ENCODE measurements at regions not wholly inside any gene's neighbourhood (a gene's known extent, or its start where the extent isn't known, plus 50 kb on each side); places are given as distances from the start of the nearest gene placed in this dataset.
"Not testable (repeated sequence)": the region's sequence is repeated elsewhere in the genome, so short reads cannot be mapped to it uniquely, and the experiment has no call there.

- Histone ChIP-seq H3K27ac (no peak overlapping the region), H3K4me3 (no peak overlapping the region), H3K36me3 (no peaks in the 10 kb centered on the region), H3K9me3 (no peaks in the 10 kb centered on the region), H3K4me1 (no peaks in the 10 kb centered on the region), H3K27me3 (no peaks in the 10 kb centered on the region)
- intact Hi-C loops (cut with DNase I) = no loop called here
- TF ChIP-seq POLR2AphosphoS5 (IDR thresholded peaks at IDR 0.05; ENCODE audit: insufficient read depth in 1 of 2, low read depth in 1 of 2) (no peak), CTCF (IDR thresholded peaks at IDR 0.05) (no peak)
- no peak for DNase-seq (ENCODE audit: extremely low spot score in 2 of 2)
Observed at GRCh38 chr10:53356616-53357349, 584.2 kb upstream of the MBL2 start.

GRCh38 chr10:53342531-53342930, 569.9 kb upstream of the MBL2 start:
- H3K27me3 ChIP-seq; H3K27ac ChIP-seq; H3K9me3 ChIP-seq; DNase-seq (ENCODE audit: extremely low spot score in 2 of 2); intact Hi-C loops (cut with DNase I); H3K36me3 ChIP-seq; H3K4me1 ChIP-seq; H3K4me3 ChIP-seq: not testable (repeated sequence)

GRCh38 chr10:53338199-53338598, 565.6 kb upstream of the MBL2 start:
- H3K27me3 ChIP-seq; H3K36me3 ChIP-seq; DNase-seq (ENCODE audit: extremely low spot score in 2 of 2); H3K4me3 ChIP-seq; H3K27ac ChIP-seq; H3K9me3 ChIP-seq; H3K4me1 ChIP-seq; intact Hi-C loops (cut with DNase I): not testable (repeated sequence)

- H3K27ac ChIP-seq; intact Hi-C loops (cut with DNase I); H3K4me3 ChIP-seq; DNase-seq (ENCODE audit: extremely low spot score in 2 of 2); H3K36me3 ChIP-seq; H3K9me3 ChIP-seq; H3K27me3 ChIP-seq; H3K4me1 ChIP-seq: not testable (repeated sequence)
Observed at GRCh38 chr10:53335803-53336422, 563.3 kb upstream of the MBL2 start.

DNA sequence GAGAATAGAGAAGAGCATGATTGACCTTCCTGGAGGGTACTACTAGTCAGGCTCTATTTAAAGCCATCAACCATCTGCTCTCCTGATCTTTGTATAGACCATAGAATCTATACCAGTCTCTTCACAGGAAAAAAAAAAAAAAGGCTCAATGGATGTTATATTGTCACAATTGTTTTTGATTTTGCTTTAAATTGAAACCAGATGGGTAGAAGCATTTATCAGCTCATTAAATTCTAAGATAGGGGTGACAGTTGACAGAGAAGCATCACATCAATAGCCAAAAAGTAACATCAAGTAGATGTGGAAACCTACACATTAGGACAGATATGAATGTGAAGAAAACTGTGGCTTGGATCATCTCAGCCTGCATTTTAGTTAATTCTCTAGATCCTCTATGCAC, 558.9 kb upstream of the MBL2 start:
- Histone ChIP-seq H3K4me1 (no peaks in the 10 kb centered on the region), H3K27ac (no peak overlapping the region), H3K9me3 (no peaks in the 10 kb centered on the region), H3K4me3 (no peak overlapping the region), H3K36me3 (no peaks in the 10 kb centered on the region), H3K27me3 (no peaks in the 10 kb centered on the region)
- DNase-seq (ENCODE audit: extremely low spot score in 2 of 2) = no peak
- TF ChIP-seq POLR2AphosphoS5 (IDR thresholded peaks at IDR 0.05; ENCODE audit: insufficient read depth in 1 of 2, low read depth in 1 of 2) (no peak), CTCF (IDR thresholded peaks at IDR 0.05) (no peak), POLR2A (IDR thresholded peaks at IDR 0.05) (no peak)
- intact Hi-C loops (cut with DNase I) = no loop called here

DNA sequence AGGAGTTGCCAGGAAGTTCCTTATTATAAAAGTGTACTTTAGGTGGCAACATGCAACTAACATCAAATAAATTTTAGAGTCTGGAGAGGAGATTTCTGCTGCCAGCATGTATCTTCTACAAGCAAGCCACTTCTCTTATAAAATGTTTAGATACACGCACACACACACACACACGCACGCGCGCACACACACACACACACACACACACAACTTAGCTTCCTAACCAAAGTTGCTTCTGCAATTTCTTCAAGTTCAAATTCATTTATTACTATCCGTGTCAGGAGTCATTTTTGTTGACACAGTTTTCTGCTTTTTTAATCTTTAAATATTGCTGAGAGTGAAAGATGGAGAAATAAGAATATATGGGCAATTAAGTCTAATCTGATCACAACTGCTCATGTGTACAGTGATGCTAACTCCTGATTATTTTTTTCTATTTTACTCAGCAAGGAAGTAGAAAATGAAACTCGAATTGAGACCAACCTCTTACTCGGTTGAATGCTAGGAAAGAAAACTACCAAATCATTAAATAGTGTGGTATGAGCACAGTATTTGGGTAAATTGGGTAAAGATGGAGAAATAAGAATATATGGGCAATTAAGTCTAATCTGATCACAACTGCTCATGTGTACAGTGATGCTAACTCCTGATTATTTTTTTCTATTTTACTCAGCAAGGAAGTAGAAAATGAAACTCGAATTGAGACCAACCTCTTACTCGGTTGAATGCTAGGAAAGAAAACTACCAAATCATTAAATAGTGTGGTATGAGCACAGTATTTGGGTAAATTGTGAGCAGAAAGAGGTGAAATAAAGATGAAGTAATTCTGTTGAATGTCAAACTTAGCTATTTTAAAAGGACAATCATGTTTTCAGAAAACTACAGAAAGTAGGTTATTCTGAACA, 554.1 kb upstream of the MBL2 start:
- DNase-seq (ENCODE audit: extremely low spot score in 2 of 2); H3K27me3 ChIP-seq; intact Hi-C loops (cut with DNase I); H3K36me3 ChIP-seq; H3K4me3 ChIP-seq; H3K4me1 ChIP-seq; H3K9me3 ChIP-seq; H3K27ac ChIP-seq: not testable (repeated sequence)

GRCh38 chr10:53325066-53325465, 552.5 kb upstream of the MBL2 start:
- no peak for DNase-seq (ENCODE audit: extremely low spot score in 2 of 2)
- Histone ChIP-seq H3K36me3 (no peaks in the 10 kb centered on the region), H3K27me3 (no peaks in the 10 kb centered on the region), H3K9me3 (no peaks in the 10 kb centered on the region), H3K4me3 (no peak overlapping the region), H3K4me1 (no peaks in the 10 kb centered on the region), H3K27ac (no peak overlapping the region)
- intact Hi-C loops (cut with DNase I) = no loop called here
- TF ChIP-seq POLR2AphosphoS5 (IDR thresholded peaks at IDR 0.05; ENCODE audit: insufficient read depth in 1 of 2, low read depth in 1 of 2) = no peak
- TF ChIP-seq POLR2A (IDR thresholded peaks at IDR 0.05) = no peak
- no peak for TF ChIP-seq CTCF (IDR thresholded peaks at IDR 0.05)
